Thyroid gland (tissue), 4 donors: ENCODE measurements at regions not wholly inside any gene's neighbourhood (a gene's known extent, or its start where the extent isn't known, plus 50 kb on each side); places are given as distances from the start of the nearest gene placed in this dataset.
"Not testable (repeated sequence)": the region's sequence is repeated elsewhere in the genome, so short reads cannot be mapped to it uniquely, and the experiment has no call there.

Source experiments
- CTCF ChIP-seq, 6 experiments: fragments of 200-600 bp in 3 of 6; fragments of 450-650 bp in 3 of 6; sonication (generic) in 3 of 6; IDR thresholded peaks; one replicate each; pipeline ENCODE4 v1.5.1; 2016 to 2019; ENCODE audit warnings: antibody characterized with exemption in 6 of 6, mild to moderate bottlenecking in 2 of 6, inconsistent platforms in 1 of 6, moderate library complexity in 1 of 6
- POLR2A ChIP-seq, 2 donors: fragments of 450-650 bp; IDR thresholded peaks; one replicate each; pipeline ENCODE4 v1.6.1; 2017; ENCODE audit warnings: antibody characterized with exemption in 2 of 2, mild to moderate bottlenecking in 2 of 2, moderate library complexity in 1 of 2

- TF ChIP-seq CTCF, POLR2A (IDR thresholded peaks at IDR 0.05): not testable (repeated sequence)
Measured at GRCh38 chr1:90281886-90282285, 287.0 kb downstream of the ZNF326 start.
